ENCODE measurements at regions not wholly inside any gene's neighbourhood (a gene's known extent, or its start where the extent isn't known, plus 50 kb on each side); places are given as distances from the start of the nearest gene placed in this dataset.

DNA sequence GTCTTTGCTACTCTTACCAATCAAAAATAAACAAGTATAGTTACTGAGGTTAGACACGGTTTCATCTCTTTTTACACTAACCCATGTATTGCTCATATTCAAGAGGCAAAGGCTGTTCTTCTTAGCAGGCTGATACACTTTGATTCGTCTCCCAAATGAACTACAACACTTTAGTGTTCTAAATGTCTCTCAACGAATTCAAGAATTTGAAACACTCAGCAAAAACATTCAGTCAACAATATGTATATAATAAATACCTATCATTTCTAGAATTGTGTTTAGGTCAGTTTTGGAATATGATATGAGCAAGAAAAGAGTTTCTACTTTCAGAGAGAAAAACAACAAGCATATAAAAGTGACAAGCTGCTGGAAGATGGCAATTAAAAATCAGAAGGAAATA is 669.6 kb upstream of the DPPA4 start:
- Histone ChIP-seq H3K4me3 (no peak overlapping the region), H3K9ac (ENCODE audit: control insufficient read depth, insufficient read depth, low read length) (no peak overlapping the region), H3K9me3 (replicated peaks; ENCODE audit: control insufficient read depth, insufficient read depth, low read length) (no peaks in the 10 kb centered on the region), H2AFZ (ENCODE audit: control insufficient read depth, low read depth, low read length) (no peak overlapping the region), H3K27ac (ENCODE audit: control insufficient read depth, insufficient read depth) (no peak overlapping the region), H3K27me3 (replicated peaks in 1 of 2; ENCODE audit: control insufficient read depth in 2 of 2, insufficient read depth in 2 of 2, low read length in 1 of 2) (no peaks in the 10 kb centered on the region), H3K4me1 (ENCODE audit: control insufficient read depth, insufficient read depth, low read length) (no peaks in the 10 kb centered on the region), H3K79me2 (ENCODE audit: control insufficient read depth, insufficient read depth, low read length) (no peaks in the 10 kb centered on the region), H3K36me3 (ENCODE audit: control insufficient read depth in 2 of 2, insufficient read depth in 2 of 2, low read length in 1 of 2) (no peaks in the 10 kb centered on the region), H3K4me2 (ENCODE audit: control insufficient read depth, insufficient read depth) (no peak overlapping the region), H4K20me1 (ENCODE audit: control insufficient read depth, insufficient read depth) (no peaks in the 10 kb centered on the region)
- FAIRE-seq (no peak), DNase-seq (ENCODE audit: low read depth, low spot score) (no peak), ATAC-seq (no peak)
- intact Hi-C loops (cut with micrococcal nuclease; ENCODE audit: unreplicated experiment): no loop called here
- ChIA-PET CTCF (no interaction called here), SMC1A (ENCODE audit: uncharacterized antibody, unreplicated experiment) (no interaction called here), RAD21 (ENCODE audit: unreplicated experiment) (no interaction called here), POLR2A (no interaction called here)
- BruUV-seq (replicated peaks): no TSS peak
- 2% methylated on average over 3 of the region's 3 CpGs for WGBS (ENCODE audit: insufficient coverage, insufficient replicate concordance, low lambda C conversion rate, missing lambda C conversion rate)
- in situ Hi-C loops (cut with MboI): no loop called here
- TF ChIP-seq POLR2AphosphoS5 (IDR thresholded peaks at IDR 0.05; ENCODE audit: low read length) (no peak), ETV6 (conservative IDR thresholded peaks at IDR 0.05 in 1 of 2, IDR thresholded peaks at IDR 0.05 in 1 of 2; ENCODE audit: borderline replicate concordance in 1 of 2, low read depth in 1 of 2) (no peak), ZSCAN29 (IDR thresholded peaks at IDR 0.05) (no peak), RELA (IDR thresholded peaks at IDR 0.05; ENCODE audit: borderline replicate concordance, partially characterized antibody) (no peak), ZNF592 (IDR thresholded peaks at IDR 0.05) (no peak), RCOR1 (conservative IDR thresholded peaks at IDR 0.05; ENCODE audit: low read depth, low read length) (no peak), RUNX3 (IDR thresholded peaks at IDR 0.05; ENCODE audit: low read length) (no peak), MEF2B (IDR thresholded peaks at IDR 0.05; ENCODE audit: partially characterized antibody, poor library complexity, severe bottlenecking) (no peak), USF2 (IDR thresholded peaks at IDR 0.05; ENCODE audit: borderline replicate concordance, low read depth, low read length) (no peak), ZNF622 (IDR thresholded peaks at IDR 0.05) (no peak), PKNOX1 (IDR thresholded peaks at IDR 0.05) (no peak), IRF4 (IDR thresholded peaks at IDR 0.05; ENCODE audit: low read depth, low read length) (no peak), JUNB (IDR thresholded peaks at IDR 0.05) (no peak), IKZF2 (IDR thresholded peaks at IDR 0.05) (no peak)
- TF ChIP-seq, protein P1, sequence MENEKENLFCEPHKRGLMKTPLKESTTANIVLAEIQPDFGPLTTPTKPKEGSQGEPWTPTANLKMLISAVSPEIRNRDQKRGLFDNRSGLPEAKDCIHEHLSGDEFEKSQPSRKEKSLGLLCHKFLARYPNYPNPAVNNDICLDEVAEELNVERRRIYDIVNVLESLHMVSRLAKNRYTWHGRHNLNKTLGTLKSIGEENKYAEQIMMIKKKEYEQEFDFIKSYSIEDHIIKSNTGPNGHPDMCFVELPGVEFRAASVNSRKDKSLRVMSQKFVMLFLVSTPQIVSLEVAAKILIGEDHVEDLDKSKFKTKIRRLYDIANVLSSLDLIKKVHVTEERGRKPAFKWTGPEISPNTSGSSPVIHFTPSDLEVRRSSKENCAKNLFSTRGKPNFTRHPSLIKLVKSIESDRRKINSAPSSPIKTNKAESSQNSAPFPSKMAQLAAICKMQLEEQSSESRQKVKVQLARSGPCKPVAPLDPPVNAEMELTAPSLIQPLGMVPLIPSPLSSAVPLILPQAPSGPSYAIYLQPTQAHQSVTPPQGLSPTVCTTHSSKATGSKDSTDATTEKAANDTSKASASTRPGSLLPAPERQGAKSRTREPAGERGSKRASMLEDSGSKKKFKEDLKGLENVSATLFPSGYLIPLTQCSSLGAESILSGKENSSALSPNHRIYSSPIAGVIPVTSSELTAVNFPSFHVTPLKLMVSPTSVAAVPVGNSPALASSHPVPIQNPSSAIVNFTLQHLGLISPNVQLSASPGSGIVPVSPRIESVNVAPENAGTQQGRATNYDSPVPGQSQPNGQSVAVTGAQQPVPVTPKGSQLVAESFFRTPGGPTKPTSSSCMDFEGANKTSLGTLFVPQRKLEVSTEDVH (IDR thresholded peaks at IDR 0.05; ENCODE audit: low read depth, partially characterized antibody): no peak

Measured in GM12878 (cell line).